ENCODE measurements at regions not wholly inside any gene's neighbourhood (a gene's known extent, or its start where the extent isn't known, plus 50 kb on each side); places are given as distances from the start of the nearest gene placed in this dataset.

DNA sequence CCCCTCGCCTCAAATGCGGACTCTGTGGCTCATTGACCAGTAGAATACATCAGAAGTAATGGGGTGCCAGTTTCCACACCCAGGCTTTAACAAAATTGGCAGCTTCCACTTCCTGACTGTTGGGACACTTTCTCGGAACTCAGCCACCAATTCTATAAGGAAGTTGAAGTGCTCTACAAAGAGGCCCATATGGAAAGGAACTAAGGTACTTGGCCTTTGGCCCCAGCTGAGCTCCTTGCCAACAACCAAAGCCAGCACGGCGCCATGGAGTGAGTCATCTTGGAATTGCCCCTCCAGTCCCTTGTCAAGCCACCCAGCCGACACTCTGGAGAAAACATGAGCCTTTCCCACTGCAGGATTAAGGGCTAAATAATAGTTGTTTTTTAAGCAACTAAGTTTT lies 262.2 kb upstream of the INTU start:
- TF ChIP-seq TAF1 (IDR thresholded peaks at IDR 0.05; ENCODE audit: low read depth, low read length): no peak
- TF ChIP-seq POLR2A (IDR thresholded peaks at IDR 0.05; ENCODE audit: low read depth, low read length): no peak
